Prostate gland (tissue), 2 donors: ENCODE measurements at regions not wholly inside any gene's neighbourhood (a gene's known extent, or its start where the extent isn't known, plus 50 kb on each side); places are given as distances from the start of the nearest gene placed in this dataset.

Experiments
- DNase-seq: peaks from one replicate; pipeline ENCODE4 v3.0.0-alpha.2; 2019; ENCODE audit warnings: low spot score
- H3K27ac ChIP-seq, 2 donors: fragments of 200-600 bp; sonication (generic); 2 replicates each; pipeline ENCODE4 v1.5.1; 2017 to 2019
- H3K27me3 ChIP-seq: fragments of 200-600 bp; sonication (generic); replicated peaks from 2 replicates; pipeline ENCODE4 v1.5.1; 2019; ENCODE audit not compliant: insufficient read depth
- H3K36me3 ChIP-seq, 2 donors: fragments of 200-600 bp; sonication (generic); 1 replicate in 1 of 2; 2 replicates in 1 of 2; pipeline versions ENCODE4 v1.5.1 to v1.8.1; 2017 to 2019
- H3K4me1 ChIP-seq: fragments of 200-600 bp; sonication (generic); replicated peaks from 2 replicates; pipeline ENCODE4 v1.5.1; 2019
- H3K4me3 ChIP-seq, 2 donors: fragments of 200-600 bp; sonication (generic); 2 replicates each; pipeline ENCODE4 v1.5.1; 2017 to 2019
- H3K9me3 ChIP-seq: fragments of 200-600 bp; sonication (generic); 2 replicates; pipeline ENCODE4 v1.5.1; 2017
- POLR2A ChIP-seq: fragments of 450-650 bp; IDR thresholded peaks from one replicate; pipeline ENCODE4 v1.6.1; 2016; ENCODE audit warnings: antibody characterized with exemption, mild to moderate bottlenecking
- POLR2AphosphoS5 ChIP-seq: sonication (generic); formaldehyde crosslinking; IDR thresholded peaks from one replicate; pipeline ENCODE4 v1.6.1; 2017; ENCODE audit warnings: antibody characterized with exemption
- WGBS: methylation state at CpG from one replicate; pipeline ENCODE4 v1.1.5; 2018; 5-methylcytosine and 5-hydroxymethylcytosine counted together
- intact Hi-C: fragments of 100-400 bp; cut with DNase I; formaldehyde crosslinking; loops from one replicate; pipeline ENCODE4 v1.14.2; 2022
- TF ChIP-seq, protein P1 (sequence below), 4 experiments: fragments of 200-600 bp in 2 of 4; fragments of 450-650 bp in 2 of 4; sonication (generic) in 2 of 4; IDR thresholded peaks; 1 replicate in 3 of 4; 2 replicates in 1 of 4; pipeline ENCODE4 v1.5.1; 2016 to 2019; ENCODE audit warnings: antibody characterized with exemption in 4 of 4, mild to moderate bottlenecking in 2 of 4, moderate library complexity in 2 of 4

DNA sequence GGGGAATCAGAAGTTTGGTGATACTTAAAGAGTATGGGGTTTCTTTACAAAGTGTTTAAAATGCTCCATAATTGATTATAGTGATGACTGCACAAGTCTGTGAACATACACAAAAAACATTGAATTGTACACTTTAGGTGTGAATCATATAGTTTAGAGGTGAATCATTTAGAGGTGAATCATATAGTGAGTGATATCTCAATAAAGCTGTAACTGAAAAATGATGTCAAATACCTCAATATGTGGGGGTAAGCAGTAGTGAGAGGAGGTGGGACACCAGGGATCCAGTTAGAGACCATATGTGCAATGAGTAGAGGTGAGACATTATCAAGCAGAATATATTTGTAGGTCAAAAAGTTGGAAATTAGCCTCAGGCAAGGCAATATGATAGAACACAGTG lies 264.5 kb downstream of the PMP22 start:
- no peak overlapping the region for H3K27ac ChIP-seq
- no peak for DNase-seq
- no peaks in the 10 kb centered on the region for H3K4me1 ChIP-seq
- intact Hi-C loops: no loop called here
- no peaks in the 10 kb centered on the region for H3K9me3 ChIP-seq
- no peaks in the 10 kb centered on the region for H3K36me3 ChIP-seq
- no peaks in the 10 kb centered on the region for H3K27me3 ChIP-seq
- TF ChIP-seq, protein P1, sequence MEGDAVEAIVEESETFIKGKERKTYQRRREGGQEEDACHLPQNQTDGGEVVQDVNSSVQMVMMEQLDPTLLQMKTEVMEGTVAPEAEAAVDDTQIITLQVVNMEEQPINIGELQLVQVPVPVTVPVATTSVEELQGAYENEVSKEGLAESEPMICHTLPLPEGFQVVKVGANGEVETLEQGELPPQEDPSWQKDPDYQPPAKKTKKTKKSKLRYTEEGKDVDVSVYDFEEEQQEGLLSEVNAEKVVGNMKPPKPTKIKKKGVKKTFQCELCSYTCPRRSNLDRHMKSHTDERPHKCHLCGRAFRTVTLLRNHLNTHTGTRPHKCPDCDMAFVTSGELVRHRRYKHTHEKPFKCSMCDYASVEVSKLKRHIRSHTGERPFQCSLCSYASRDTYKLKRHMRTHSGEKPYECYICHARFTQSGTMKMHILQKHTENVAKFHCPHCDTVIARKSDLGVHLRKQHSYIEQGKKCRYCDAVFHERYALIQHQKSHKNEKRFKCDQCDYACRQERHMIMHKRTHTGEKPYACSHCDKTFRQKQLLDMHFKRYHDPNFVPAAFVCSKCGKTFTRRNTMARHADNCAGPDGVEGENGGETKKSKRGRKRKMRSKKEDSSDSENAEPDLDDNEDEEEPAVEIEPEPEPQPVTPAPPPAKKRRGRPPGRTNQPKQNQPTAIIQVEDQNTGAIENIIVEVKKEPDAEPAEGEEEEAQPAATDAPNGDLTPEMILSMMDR (IDR thresholded peaks at IDR 0.05): no peak
- TF ChIP-seq POLR2A: no peak
- no peak for TF ChIP-seq POLR2AphosphoS5
- H3K4me3 ChIP-seq: no peak overlapping the region

DNA sequence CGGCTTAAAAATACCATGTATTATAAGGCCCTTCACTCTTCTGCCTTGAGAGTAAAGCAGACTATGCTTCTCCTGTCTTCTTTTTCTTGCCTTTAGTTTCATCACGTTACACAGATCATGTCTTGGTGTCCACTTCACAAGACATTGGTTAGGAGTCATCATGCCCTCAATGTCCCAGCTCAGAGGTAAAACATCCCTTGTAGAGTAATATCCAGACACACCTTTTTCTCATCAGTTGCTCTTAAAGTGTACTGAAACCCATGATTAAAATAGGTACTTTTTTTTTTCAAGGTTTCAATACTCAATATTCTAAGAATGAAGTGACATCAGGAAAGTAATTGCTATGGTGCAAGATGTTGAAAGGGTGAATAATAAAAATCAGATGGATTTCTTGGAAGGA lies 267.8 kb downstream of the PMP22 start:
- Histone ChIP-seq H3K36me3 (no peaks in the 10 kb centered on the region), H3K27ac (no peak overlapping the region), H3K27me3 (no peaks in the 10 kb centered on the region), H3K4me1 (no peaks in the 10 kb centered on the region), H3K4me3 (no peak overlapping the region), H3K9me3 (no peaks in the 10 kb centered on the region)
- DNase-seq: no peak
- intact Hi-C loops: no loop called here
- TF ChIP-seq POLR2AphosphoS5 (no peak), POLR2A (no peak)
- TF ChIP-seq, protein P1 (IDR thresholded peaks at IDR 0.05): no peak
- 95% methylated on average over 2 of the region's 2 CpGs for WGBS

DNA sequence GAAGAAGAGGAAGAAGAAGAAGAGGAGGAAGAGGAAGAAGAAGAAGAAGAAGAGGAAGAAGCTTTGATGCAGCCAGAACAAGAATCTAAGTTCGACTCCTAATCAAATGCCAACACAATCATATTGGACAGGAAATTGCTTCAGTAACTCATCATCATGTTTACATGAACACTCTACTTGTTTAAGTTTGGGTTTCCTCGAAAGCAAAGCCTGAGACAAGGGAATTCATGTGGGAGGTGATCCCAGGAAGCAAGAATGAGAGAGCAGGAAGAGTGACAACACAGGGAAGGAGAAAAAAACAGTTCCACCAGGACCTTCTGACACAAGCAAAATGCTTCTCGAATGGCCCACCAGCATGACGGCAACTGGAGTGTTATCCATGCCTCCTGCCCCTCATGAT lies 279.0 kb downstream of the PMP22 start:
- TF ChIP-seq, protein P1 (IDR thresholded peaks at IDR 0.05): no peak
- TF ChIP-seq POLR2A (no peak), POLR2AphosphoS5 (no peak)
- no peak overlapping the region for H3K27ac ChIP-seq
- H3K4me3 ChIP-seq: no peak overlapping the region
- no peaks in the 10 kb centered on the region for H3K36me3 ChIP-seq
- H3K4me1 ChIP-seq: no peaks in the 10 kb centered on the region
- no peaks in the 10 kb centered on the region for H3K27me3 ChIP-seq
- 75% methylated on average over 4 of the region's 4 CpGs for WGBS
- DNase-seq: no peak
- H3K9me3 ChIP-seq: no peaks in the 10 kb centered on the region
- intact Hi-C loops: no loop called here

DNA sequence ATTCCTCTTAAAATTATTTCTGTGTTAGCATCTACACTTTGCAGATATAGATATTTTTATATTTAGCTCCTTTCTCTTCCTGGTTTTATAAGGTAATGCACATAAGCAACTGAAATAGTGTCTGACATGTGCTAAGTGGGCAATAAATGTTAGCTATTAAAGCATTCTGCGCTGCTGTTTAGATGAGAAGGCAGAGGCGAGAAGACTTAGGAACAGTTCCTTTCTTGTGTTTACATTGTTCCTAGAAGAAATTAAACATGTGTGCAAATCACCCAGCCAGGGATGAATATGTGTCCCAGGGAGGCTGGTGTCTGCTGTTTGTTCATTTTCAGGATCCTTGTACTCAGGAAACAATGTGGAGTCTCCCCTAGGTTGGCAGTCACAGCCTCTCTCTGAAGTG lies 292.3 kb downstream of the PMP22 start:
- Histone ChIP-seq H3K9me3 (no peaks in the 10 kb centered on the region), H3K4me3 (no peak overlapping the region), H3K4me1 (no peaks in the 10 kb centered on the region), H3K27me3 (no peaks in the 10 kb centered on the region), H3K36me3 (no peaks in the 10 kb centered on the region), H3K27ac (no peak overlapping the region)
- intact Hi-C loops: no loop called here
- 54% methylated on average over 2 of the region's 2 CpGs for WGBS
- TF ChIP-seq POLR2AphosphoS5 (no peak), POLR2A (no peak)
- TF ChIP-seq, protein P1 (IDR thresholded peaks at IDR 0.05): no peak
- DNase-seq: no peak

DNA sequence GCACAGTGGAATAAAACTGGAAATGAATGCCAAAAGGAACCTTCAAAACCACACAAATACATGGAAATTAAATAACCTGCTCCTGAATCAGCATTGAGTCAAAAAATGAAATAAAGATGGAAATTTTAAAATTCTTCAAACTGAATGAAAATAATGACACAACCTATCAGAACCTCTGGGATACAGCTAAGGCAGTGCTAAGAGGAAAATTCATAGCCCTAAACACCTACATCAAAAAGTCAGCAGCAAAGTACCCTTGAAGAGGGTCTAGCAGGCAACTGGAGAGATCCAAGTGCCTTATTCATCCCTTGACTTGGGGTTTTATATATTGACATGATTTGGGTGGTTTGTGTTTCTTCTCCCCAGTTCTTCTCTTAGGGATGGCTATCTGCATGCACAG lies 294.1 kb downstream of the PMP22 start:
- Histone ChIP-seq H3K4me1 (no peaks in the 10 kb centered on the region), H3K27ac (no peak overlapping the region), H3K36me3 (no peaks in the 10 kb centered on the region), H3K27me3 (no peaks in the 10 kb centered on the region), H3K9me3 (no peaks in the 10 kb centered on the region), H3K4me3 (no peak overlapping the region)
- DNase-seq: no peak
- intact Hi-C loops: no loop called here
- TF ChIP-seq POLR2AphosphoS5 (no peak), POLR2A (no peak)
- TF ChIP-seq, protein P1 (IDR thresholded peaks at IDR 0.05): no peak
